Breast epithelium (tissue), 4 donors: ENCODE measurements at regions not wholly inside any gene's neighbourhood (a gene's known extent, or its start where the extent isn't known, plus 50 kb on each side); places are given as distances from the start of the nearest gene placed in this dataset.
A peak's percentile ranks its signal among the peaks of the same experiment; 100 is the strongest.
"Not testable (repeated sequence)": the region's sequence is repeated elsewhere in the genome, so short reads cannot be mapped to it uniquely, and the experiment has no call there.

Experiments
- DNase-seq, 2 donors: peaks; one replicate each; pipeline ENCODE4 v3.0.0-alpha.2; 2019; ENCODE audit warnings: low spot score in 2 of 2
- H3K27ac ChIP-seq, 2 donors: fragments of 200-600 bp; sonication (generic) in 1 of 2; one replicate each; pipeline ENCODE4 v1.5.1; 2016 to 2019; ENCODE audit warnings: mild to moderate bottlenecking in 1 of 2
- H3K27me3 ChIP-seq, 2 donors: fragments of 200-600 bp; sonication (generic) in 1 of 2; one replicate each; pipeline versions ENCODE4 v1.5.1 to v1.6.0; 2017 to 2019; ENCODE audit warnings: control low read depth in 1 of 2, mild to moderate bottlenecking in 1 of 2
- H3K36me3 ChIP-seq: fragments of 200-600 bp; one replicate; pipeline ENCODE4 v1.5.1; 2019
- H3K4me1 ChIP-seq, 2 donors: fragments of 200-600 bp; sonication (generic); one replicate each; pipeline ENCODE4 v1.5.1; 2016 to 2019; ENCODE audit warnings: control low read depth in 1 of 2
- H3K4me3 ChIP-seq, 3 donors: fragments of 200-600 bp; sonication (generic); 1 replicate in 2 of 3; 2 replicates in 1 of 3; pipeline ENCODE4 v1.5.1; 2016 to 2019; ENCODE audit warnings: mild to moderate bottlenecking in 3 of 3, moderate library complexity in 2 of 3
- H3K9me3 ChIP-seq, 2 donors: fragments of 200-600 bp; sonication (generic) in 1 of 2; one replicate each; pipeline ENCODE4 v1.5.1; 2016 to 2019; ENCODE audit warnings: control low read depth in 1 of 2
- CTCF ChIP-seq, 3 donors: fragments of 450-650 bp; IDR thresholded peaks; one replicate each; pipeline ENCODE4 v1.5.1; 2016 to 2017; ENCODE audit warnings: antibody characterized with exemption in 3 of 3, mild to moderate bottlenecking in 3 of 3, moderate library complexity in 3 of 3
- POLR2A ChIP-seq: fragments of 450-650 bp; IDR thresholded peaks from one replicate; pipeline ENCODE4 v1.6.1; 2016; ENCODE audit warnings: antibody characterized with exemption, mild to moderate bottlenecking, moderate library complexity
- POLR2AphosphoS5 ChIP-seq, 3 donors: sonication (generic); formaldehyde crosslinking; IDR thresholded peaks; one replicate each; pipeline ENCODE4 v1.6.1; 2017; ENCODE audit warnings: antibody characterized with exemption in 3 of 3
- intact Hi-C: fragments of 100-400 bp; cut with DNase I; formaldehyde crosslinking; loops from one replicate; pipeline ENCODE4 v1.15.1; 2023; ENCODE audit warnings: low total_unique reads

- Histone ChIP-seq H3K9me3 (no peaks in the 10 kb centered on the region), H3K4me3 (no peak overlapping the region), H3K4me1 (no peaks in the 10 kb centered on the region), H3K27ac (no peak overlapping the region), H3K27me3 (no peaks in the 10 kb centered on the region), H3K36me3 (no peaks in the 10 kb centered on the region)
- no peak for DNase-seq
- TF ChIP-seq CTCF (IDR thresholded peaks at IDR 0.05) = no peak
- no peak for TF ChIP-seq POLR2AphosphoS5 (IDR thresholded peaks at IDR 0.05)
- TF ChIP-seq POLR2A = no peak
- intact Hi-C loops = no loop called here
These were observed 157.7 kb downstream of the RNASET2 start for GRCh38 chr6:166798652-166799051.

GRCh38 chr6:166796610-166797009, 159.7 kb downstream of the RNASET2 start:
- Histone ChIP-seq H3K4me1 (no peaks in the 10 kb centered on the region), H3K9me3 (no peaks in the 10 kb centered on the region), H3K36me3 (no peaks in the 10 kb centered on the region), H3K27ac (no peak overlapping the region), H3K27me3 (no peaks in the 10 kb centered on the region), H3K4me3 (no peak overlapping the region)
- TF ChIP-seq POLR2AphosphoS5 (IDR thresholded peaks at IDR 0.05) = no peak
- no peak for TF ChIP-seq CTCF (IDR thresholded peaks at IDR 0.05)
- no peak for TF ChIP-seq POLR2A
- intact Hi-C loops = no loop called here
- no peak for DNase-seq

- no peak for DNase-seq
These were observed 160.5 kb downstream of the RNASET2 start for GRCh38 chr6:166795879-166796278.

GRCh38 chr6:166790808-166791207, 163.8 kb upstream of the RPS6KA2 start:
- H3K4me3 ChIP-seq, H3K4me1 ChIP-seq, intact Hi-C loops, DNase-seq, H3K27me3 ChIP-seq, H3K9me3 ChIP-seq, H3K27ac ChIP-seq, H3K36me3 ChIP-seq: not testable (repeated sequence)

More at GRCh38 chr6:166795879-166796278, 160.5 kb downstream of the RNASET2 start:
- no peaks in the 10 kb centered on the region for H3K36me3 ChIP-seq
- H3K4me3 ChIP-seq = no peak overlapping the region
- H3K9me3 ChIP-seq = no peaks in the 10 kb centered on the region
- H3K27ac ChIP-seq = no peak overlapping the region
- no peaks in the 10 kb centered on the region for H3K27me3 ChIP-seq
- intact Hi-C loops = no loop called here
- no peaks in the 10 kb centered on the region for H3K4me1 ChIP-seq
- TF ChIP-seq POLR2A = no peak
- no peak for TF ChIP-seq CTCF (IDR thresholded peaks at IDR 0.05)
- no peak for TF ChIP-seq POLR2AphosphoS5 (IDR thresholded peaks at IDR 0.05)

- H3K27ac ChIP-seq, H3K4me1 ChIP-seq, intact Hi-C loops, H3K9me3 ChIP-seq, H3K27me3 ChIP-seq, H3K4me3 ChIP-seq, H3K36me3 ChIP-seq, DNase-seq: not testable (repeated sequence)
These were observed 161.9 kb upstream of the RPS6KA2 start for GRCh38 chr6:166788846-166789529.

GRCh38 chr6:166786704-166787293, 159.7 kb upstream of the RPS6KA2 start:
- Histone ChIP-seq H3K9me3 (no peaks in the 10 kb centered on the region), H3K27ac (no peak overlapping the region), H3K36me3 (no peaks in the 10 kb centered on the region), H3K4me1 (no peaks in the 10 kb centered on the region), H3K27me3 (no peaks in the 10 kb centered on the region), H3K4me3 (no peak overlapping the region)
- intact Hi-C loops = no loop called here
- TF ChIP-seq CTCF (IDR thresholded peaks at IDR 0.05) (peak; percentile 33 to 75 (median 75)), POLR2A (no peak)
- DNase-seq = no peak
